Stimulated activated CD4-positive, alpha-beta T cell treated with anti-CD3 and anti-CD28 coated beads, Interleukin-12 subunit alpha, Interleukin-12 subunit beta, amount 100 ng/mL, for 48 hours (primary cell): ENCODE measurements at regions not wholly inside any gene's neighbourhood (a gene's known extent, or its start where the extent isn't known, plus 50 kb on each side); places are given as distances from the start of the nearest gene placed in this dataset.

ENCODE experiments used
- DNase-seq, 3 donors: peaks; one replicate each; pipeline ENCODE4 v3.0.0-alpha.2; 2020; ENCODE audit warnings: low read depth in 2 of 3, low spot score in 1 of 3

GRCh38 chr3:10555263-10555662 is 49.9 kb upstream of the ATP2B2 start:
- DNase-seq, result no peak

- DNase-seq, result no peak
These were observed 50.9 kb upstream of the ATP2B2 start for GRCh38 chr3:10556312-10556711.

GRCh38 chr3:10557250-10557649 is 51.9 kb upstream of the ATP2B2 start:
- DNase-seq, result no peak

DNA sequence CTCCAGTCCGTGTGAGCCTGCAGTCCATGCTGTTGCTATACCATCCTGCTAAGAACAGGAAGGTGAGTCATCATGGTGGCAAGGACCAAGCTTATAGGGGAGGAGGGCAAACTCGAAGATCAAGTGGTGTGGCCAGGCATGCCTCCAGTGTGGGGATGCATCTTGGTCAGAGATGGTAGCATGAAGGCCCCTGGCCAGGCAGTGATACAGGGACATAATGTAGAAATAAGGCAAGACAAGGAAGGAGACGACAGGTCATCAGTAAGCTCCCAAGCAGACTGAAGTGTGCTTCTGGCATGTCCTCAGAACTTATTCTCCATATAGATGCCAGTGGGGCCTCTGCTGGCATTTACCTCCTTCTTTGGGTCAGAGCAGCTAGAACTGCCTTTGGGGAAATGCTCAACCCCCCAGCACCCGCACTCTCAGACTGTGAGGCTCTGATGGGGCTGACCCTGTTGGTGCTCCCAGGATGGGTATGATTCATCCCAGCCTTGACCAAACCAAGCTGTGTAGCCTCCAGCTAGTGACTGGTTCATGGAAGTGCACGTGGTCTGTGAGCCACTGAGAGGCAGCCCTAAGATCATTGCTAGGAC is 52.5 kb upstream of the ATP2B2 start:
- DNase-seq, result no peak

GRCh38 chr3:10558736-10559135 is 53.4 kb upstream of the ATP2B2 start:
- DNase-seq, result no peak

GRCh38 chr3:10560060-10560861 is 54.9 kb upstream of the ATP2B2 start:
- no peak for DNase-seq

DNA sequence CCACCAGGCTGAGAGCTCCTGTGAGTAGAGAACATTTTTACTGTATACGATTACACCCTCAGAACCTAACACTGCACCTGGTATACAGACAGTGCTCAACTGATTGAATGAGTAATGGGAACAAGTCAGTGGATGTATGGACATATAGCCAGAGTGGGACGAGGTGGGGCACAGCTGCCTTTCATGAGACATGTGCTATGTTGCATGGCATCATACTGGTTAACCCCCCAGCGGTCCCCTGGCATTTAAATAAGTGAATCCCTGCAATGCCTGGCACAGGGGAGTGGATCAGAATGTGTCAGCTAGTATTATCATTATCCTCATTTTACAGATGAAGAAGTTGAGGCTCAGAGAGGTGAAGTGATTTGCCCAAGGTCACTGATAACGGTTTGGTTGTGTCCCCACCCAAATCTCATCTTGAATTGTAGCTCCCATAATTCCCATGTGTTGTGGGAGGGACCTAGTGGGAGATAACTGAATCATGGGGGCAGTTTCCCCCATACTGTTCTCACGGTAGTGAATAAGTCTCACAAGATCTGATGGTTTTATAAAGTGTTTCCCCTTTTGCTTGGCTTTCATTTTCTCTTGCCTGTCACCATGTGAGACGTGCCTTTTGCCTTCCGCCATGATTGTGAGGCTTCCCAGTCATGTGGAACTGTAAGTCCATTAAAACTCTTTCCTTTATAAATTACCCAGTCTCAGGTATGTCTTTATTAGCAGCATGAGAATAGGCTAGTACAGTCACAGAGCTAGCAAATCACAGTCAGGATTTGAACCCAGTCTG is 56.0 kb upstream of the ATP2B2 start:
- no peak for DNase-seq

- no peak for DNase-seq
These were observed 56.7 kb upstream of the ATP2B2 start for GRCh38 chr3:10561946-10562560.

DNA sequence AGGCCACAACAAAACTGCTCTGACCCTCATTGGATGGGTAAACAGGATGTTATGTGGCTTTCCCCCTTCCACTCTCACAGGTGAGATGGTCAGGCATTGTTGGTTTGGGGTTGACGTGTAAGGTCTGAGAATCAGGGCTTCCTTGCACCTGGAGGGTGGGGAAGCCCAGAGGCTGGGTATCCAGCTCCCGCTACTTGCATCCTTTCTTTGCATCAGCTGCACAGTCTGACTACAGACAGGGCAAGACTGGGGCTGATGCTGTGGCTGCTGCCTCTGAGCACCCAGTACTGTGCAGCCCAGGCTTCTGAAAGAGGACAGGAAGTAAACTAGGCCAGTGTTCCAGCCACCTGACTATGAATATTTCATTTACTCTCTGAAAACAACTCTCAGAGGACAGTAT is 58.0 kb upstream of the ATP2B2 start:
- DNase-seq, result no peak

DNA sequence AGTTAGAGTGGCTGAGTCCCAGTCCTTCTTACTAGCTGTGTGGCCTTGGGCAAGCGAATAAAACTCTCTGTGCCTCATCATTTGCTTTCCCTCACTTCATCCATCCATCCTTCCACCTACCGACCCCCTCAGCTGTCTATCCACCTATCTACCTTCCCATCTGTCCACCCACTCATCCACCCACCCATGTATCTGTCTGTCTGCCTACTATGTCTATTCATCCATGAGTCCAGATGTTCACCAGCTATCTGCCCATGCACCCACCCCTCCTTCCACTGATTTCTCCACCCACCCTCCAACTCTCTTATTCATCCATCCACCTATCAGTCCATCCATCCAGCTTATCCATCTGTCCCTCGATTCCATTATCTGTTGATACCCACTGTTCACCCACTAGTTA is 60.4 kb upstream of the ATP2B2 start:
- no peak for DNase-seq

DNA sequence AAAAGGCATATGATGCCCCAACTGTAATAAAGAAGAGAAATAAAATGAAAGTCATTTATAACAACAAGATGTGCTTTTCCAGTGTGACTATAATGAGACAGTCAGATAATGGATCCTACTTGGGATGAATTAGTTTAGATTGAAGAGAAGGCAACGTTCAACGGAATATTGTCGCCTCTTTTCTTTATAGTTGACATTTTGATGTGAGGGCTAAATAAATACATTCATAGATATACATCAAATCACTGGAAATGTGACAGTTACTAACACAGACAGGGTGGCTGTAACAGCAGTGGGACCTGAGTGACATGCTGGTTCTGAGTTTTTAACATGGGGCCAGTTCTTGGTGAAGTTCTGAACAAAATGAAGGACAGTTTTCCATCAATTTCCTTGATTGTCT is 61.1 kb upstream of the ATP2B2 start:
- DNase-seq, result no peak

DNA sequence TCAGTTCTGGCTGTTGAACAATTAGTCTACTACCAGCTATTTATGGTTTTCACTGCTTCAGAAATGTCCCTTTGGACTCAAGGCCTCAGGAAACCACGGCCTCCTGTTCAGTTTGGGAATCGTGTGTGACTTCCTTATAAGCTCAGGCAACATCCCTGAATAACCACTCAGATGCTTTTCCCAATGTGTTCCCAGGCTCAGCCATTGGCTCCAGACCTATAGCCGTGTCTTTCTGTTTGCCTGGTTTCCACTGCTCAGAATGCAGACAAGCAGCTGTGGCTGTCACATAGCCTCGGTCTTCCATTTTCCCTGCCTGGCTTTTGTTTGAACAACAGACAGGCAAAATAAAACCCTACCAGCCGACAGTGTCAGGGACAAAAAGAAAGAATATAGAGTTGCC is 63.2 kb upstream of the ATP2B2 start:
- no peak for DNase-seq

DNA sequence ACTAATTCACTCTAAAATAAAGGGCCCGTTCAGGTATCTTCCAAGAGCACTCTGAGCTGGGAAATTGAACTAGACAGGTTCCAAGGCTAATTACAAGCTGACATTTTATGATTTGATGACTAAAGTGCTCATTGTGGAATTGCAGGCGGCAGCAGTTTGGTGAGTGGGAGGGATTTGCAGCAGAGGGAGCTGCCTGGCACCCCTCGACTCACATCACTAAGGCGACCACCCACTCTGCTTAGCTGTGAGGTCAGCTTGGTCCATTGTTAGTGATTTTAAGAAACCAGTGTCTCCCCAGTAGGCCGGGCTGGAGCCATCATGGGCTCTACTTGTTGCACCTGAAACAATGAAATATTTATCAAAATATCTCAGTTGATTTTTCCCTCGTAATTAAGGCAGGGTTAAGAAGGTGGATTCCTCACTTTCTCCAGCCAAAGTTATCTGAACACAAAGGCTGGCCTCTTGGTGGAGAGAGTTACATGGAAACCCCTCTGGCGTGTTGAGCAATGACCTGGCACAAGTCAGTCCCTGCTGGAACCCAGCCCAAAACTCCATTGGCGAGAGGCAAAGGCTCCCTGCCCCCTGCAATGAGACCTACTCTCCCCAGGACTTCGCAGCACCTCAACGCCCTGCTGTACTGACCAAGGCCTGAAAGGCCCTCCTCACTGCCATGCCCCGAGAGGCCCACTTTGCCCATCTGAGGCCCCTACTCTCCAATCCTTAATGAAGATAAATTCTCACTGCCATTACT is 65.0 kb upstream of the ATP2B2 start:
- no peak for DNase-seq

- no peak for DNase-seq
These were observed 68.8 kb upstream of the ATP2B2 start for GRCh38 chr3:10574101-10574620.

DNA sequence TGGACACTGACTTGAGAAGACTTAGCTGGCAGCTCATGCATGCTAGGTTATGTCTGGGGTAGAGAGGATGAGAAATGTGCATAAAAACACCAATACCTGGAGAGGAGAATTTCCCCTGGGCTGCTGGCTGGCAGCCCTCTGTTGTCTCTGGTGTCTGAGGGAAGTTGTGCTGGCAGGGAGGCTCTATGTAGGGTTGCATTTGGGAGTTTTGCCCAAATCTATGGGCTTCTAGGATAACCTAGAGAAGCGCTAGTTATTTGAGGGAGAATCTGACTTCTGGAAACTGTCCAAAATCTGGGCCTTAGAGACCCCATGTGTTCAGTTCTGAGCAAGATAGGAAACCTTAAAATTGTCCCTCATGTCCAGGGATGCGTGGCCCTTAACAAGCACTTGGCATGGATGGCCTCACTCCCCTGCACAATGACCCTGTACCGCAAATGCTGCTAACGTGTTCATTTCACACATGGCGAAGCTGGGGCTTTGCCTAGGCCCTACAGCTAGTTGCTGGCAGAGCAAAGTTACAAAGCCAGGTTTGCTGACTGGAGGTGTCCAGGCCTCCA is 70.3 kb upstream of the ATP2B2 start:
- DNase-seq, result no peak

GRCh38 chr3:10577486-10577885 is 72.1 kb upstream of the ATP2B2 start:
- DNase-seq, result no peak

DNA sequence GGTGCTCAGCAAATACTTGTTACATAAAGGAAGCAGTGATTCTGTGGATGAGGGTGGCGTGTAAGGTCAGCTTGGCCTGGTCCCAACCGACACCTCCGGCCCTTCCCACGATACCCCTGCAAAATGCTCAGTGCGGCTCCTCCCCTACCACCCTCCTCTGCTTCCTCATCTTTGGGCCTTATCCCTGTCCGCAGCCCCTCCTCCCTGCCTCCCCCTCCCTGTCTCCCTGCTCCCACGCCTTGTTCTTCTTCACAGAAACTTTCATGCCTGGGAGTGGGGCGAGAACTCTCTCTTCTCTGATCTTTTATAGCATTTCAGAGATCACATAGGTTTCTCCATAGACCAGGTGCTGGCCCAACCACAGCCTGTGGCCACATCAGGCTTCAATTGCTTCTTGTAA is 75.0 kb upstream of the ATP2B2 start:
- DNase-seq, result no peak

GRCh38 chr3:10581251-10581650 is 75.9 kb upstream of the ATP2B2 start:
- DNase-seq, result no peak

GRCh38 chr3:10581716-10582115 is 76.3 kb upstream of the ATP2B2 start:
- no peak for DNase-seq

DNA sequence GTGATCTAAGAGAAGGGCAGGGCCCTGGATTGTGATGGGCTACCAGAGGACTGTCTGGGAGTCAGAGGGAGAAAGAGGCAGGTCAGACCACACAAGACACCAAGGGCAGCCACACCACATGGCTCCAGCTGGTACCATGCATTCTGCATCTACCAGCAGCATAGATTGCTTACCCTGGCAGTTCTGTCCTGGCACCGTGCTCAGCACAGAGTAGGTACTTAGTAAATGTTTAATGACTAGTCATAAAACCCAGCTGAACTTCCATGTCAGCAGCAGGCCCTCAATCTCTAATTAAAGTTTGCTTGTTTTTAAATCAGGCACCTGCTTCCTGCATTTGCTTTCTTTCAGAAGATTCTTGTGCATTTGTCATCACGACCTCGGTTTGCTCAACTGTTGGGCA is 77.3 kb upstream of the ATP2B2 start:
- DNase-seq, result no peak
